GM19238 (cell line): ENCODE measurements at regions not wholly inside any gene's neighbourhood (a gene's known extent, or its start where the extent isn't known, plus 50 kb on each side); places are given as distances from the start of the nearest gene placed in this dataset.

Experiments used
- DNase-seq: peaks from one replicate; pipeline ENCODE4 v3.0.0; 2011; ENCODE audit warnings: low spot score; ENCODE audit not compliant: insufficient read length

DNA sequence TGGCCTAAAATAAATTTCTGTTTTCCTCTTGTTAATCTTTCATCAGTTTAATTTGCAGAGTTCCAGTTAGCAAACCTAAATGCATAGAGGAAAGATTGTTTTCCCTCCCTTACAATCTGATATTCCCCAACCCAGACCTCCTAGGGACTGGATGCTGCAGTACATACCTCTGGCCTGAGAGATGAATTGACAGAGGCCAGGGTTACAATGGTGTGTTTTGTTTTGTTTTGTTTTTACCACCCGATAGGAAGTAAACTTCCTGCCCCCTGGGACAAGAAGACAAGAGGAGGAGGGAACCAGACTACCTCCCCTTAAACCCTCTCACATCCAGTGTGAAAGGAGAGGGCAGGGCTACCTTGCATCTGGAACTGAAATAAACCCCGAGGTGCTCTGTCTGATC lies 319.0 kb downstream of the LRFN2 start:
- no peak for DNase-seq

DNA sequence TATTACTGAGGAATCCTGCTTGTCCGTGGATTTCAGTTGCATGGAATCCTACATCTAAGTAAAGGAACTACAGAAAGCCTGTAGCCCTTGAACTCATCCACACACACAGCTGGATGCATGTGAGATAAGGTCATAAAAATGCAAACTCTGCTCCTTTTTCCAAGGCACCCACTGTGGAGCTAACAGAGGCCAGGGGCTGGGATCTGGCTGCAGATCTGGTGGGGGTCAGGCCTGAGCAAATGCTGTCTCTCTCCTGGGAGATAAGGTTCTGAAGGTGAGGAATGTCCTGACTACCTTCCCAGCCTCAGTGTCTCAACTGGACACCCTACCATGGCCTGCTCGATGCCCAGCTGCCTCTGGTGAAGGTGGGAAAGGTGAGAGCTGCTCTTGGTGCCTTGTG lies 321.5 kb downstream of the LRFN2 start:
- DNase-seq, result no peak

GRCh38 chr6:40263970-40264369 lies 323.2 kb downstream of the LRFN2 start:
- DNase-seq, result no peak

DNA sequence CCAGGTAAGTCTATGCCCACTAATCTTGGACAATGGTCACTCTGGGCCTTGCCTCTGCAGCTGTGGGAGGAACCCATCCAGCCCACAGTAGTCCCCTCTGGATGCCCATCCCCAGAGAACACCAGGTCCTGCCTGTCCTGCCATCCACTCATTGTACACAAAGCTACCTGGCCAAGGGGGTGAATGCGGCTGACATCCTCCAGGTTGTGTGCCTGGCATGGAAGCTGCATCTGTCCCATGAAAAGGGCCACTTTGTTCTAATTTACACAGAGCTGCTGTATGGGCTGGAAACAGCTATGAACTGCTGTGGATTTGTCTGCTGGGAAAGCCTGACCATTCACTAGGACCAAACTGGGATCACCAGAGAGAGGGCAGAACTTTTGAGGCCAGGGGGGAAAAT lies 324.8 kb downstream of the LRFN2 start:
- no peak for DNase-seq

GRCh38 chr6:40258531-40258930 lies 324.3 kb upstream of the MOCS1 start:
- no peak for DNase-seq

DNA sequence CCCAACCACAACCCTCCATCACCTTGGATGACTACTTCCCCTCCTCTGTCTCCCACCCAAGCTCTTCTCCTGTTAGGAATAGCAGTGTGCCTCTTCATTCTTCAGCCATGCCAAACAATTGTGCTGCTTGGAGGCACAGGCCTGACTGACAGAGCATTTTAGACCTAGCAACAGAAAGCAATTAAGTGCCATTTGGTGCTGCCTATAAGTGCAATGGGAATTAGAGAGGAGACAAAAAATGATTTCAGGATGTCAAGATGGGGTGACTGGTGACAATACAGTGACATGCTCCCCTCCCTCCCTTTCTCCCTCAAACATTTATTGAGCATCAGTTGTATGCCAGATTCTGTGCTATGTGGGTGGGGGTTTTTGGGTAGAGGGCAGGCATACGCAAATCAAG lies 322.6 kb upstream of the MOCS1 start:
- no peak for DNase-seq

DNA sequence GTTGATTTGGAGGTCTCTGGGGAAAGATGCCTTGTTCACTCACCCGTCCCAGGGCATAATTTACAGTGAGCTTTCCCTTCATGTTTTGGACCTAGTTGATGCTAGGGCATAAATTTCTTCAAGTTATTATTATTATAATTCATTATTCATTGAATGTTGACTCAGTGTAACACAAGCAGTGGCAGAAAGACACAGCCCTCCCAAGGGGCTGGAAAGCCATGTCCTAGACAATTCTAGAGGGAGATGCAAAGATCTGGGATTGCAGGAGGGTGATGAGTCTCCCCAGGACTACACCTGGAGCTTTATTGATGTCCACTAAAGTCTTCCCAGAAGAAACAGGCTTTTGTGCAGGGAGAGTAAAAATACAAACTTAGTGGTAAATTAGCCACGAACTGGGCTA lies 322.0 kb upstream of the MOCS1 start:
- no peak for DNase-seq

DNA sequence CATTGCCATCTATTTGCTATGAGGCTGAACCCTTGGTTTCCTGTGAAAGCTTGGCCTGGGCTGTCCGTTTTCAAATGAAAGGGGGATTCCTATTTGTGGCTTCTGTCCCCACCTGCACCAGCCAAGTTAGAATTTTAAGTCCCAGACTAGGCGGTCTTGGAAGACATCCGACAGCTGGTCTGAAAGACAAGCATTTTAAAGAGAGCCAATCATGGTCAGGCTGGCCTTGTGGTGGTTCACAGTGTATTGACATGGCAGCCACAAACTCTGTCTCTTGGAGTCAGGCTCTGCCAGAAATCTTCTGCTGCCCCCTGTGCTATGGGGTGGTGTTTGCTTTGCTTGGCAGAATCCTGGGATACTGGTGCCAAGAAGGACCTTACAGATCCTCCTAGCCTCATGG lies 319.2 kb upstream of the MOCS1 start:
- DNase-seq, result no peak

DNA sequence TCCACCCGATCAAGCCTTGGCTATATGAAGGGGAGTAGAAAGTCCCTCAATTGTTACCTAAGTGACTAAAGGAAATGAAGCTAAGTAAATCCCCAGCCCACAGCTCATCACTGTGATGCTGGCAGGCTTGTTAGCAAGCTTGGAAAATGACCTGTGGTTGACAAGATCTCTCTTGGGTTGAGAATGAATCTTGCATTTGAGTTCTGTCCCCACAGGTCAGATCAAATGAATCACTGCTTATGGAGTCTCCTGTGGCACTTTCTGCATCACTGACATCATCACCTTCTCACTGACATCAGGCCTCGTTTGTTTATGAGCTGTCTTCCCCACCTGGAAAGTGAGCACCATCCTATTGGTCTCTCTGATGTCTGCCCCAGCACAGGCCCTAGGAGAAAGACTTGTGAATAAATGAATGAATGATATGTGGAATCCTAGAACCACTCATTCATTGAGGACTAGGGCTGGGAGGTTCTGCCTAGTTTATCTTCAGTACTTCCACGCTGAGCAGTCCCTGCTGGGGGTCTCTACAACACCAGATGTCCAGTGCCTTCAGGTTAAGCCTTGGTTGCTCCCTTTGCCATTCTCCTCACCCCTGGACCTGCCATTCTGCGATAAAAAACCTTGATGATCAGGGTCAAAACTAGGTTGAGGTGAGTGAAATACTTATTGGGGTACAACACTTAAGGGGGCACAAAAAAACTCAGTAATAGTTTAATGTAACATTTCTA lies 318.4 kb upstream of the MOCS1 start:
- no peak for DNase-seq

DNA sequence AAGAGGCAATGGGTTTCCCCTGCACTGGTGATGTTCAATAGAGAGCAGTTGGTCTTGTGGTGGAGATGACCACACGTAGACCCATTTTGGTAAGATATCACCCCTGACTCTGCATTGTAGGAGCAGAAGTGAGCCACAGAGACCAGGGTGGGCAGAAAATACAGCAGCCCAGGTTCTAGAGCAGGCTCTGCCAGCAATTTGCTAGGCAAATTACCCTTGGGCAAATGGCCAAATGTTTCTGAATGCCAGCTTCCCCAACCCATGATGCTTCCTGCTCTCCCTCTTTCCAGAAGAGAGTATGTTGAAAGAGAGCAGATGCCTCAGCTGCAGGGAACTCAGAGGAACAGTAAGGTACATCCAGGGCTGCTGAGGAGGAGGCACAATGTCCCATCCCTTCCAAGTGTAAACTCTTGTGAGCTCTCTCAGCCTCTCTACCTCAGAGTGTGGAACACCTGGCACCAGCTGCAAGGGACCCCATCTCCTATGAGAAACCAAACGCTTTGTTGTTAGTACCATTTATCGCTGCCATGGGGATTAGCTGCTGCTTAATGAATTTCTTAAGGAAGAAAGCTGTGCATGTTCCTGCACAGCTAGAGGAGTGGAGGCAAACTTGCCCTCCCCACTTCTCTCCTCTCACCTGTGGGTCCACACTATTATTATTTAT lies 317.5 kb upstream of the MOCS1 start:
- no peak for DNase-seq

- no peak for DNase-seq
Observed at GRCh38 chr6:40249935-40250334, 315.7 kb upstream of the MOCS1 start.

GRCh38 chr6:40247516-40248115 lies 313.4 kb upstream of the MOCS1 start:
- DNase-seq, result no peak

- no peak for DNase-seq
Observed at GRCh38 chr6:40244699-40245098, 310.4 kb upstream of the MOCS1 start.

GRCh38 chr6:40232698-40233097 lies 298.4 kb upstream of the MOCS1 start:
- no peak for DNase-seq

GRCh38 chr6:40227735-40228134 lies 293.5 kb upstream of the MOCS1 start:
- no peak for DNase-seq

GRCh38 chr6:40222354-40222753 lies 288.1 kb upstream of the MOCS1 start:
- no peak for DNase-seq

DNA sequence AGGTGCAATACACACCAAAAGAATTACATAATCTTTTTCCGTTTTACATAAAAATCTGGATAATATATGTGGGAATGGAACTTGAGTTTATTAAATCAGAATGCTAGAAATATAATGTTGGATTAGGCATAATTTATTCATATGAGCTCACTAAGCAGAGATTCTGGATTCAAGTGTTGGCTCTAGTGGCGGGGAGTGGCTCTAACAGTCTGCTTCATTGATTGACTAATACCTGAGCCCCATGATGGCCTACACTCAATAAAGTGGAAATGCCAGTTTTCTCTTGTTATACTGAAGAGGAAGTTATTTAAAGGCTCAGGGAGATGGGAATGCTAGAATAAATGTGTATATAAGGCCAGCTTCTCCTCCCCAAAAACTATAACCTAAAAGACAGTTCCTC lies 285.5 kb upstream of the MOCS1 start:
- DNase-seq, result no peak

DNA sequence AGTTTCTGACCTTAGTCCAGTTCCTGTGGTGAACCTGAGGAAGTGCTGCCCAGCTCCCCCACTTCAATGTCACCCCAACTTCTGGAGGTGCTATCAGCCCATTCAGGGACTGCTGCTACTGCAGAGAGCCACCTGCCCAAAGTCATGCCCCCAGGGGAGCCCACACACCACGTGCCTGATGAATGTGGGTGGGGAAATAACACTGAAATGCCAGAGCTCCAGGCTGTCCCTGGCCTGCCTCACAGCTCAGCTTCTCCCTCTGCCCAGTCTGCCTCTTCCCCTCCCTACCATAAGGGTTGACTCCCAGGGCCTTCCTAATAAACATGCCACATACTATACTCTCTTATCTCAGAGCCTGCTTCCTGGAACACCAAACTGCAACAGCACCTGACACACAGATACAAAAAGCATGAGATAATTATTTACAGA lies 276.4 kb upstream of the MOCS1 start:
- DNase-seq, result no peak

GRCh38 chr6:40205801-40206200 lies 271.5 kb upstream of the MOCS1 start:
- DNase-seq, result no peak

DNA sequence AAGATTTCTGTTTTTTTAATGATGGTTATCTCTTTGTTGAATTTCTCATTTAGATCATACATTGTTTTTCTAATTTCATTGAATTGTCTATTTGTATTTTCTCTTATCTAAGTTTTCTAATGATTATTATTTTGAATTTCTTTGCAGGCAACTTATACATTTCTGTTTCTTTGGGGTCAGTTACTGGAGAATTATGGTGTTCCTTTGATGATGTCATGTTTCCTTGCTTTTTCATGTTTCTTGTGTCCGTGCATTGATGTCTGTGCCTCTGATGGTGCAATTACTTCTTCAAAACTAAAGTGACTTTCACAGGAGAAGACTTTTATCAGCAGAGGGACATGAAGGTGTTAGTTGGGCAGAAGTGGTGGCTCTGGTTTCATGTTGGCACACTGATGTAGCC lies 270.7 kb upstream of the MOCS1 start:
- DNase-seq, result no peak

DNA sequence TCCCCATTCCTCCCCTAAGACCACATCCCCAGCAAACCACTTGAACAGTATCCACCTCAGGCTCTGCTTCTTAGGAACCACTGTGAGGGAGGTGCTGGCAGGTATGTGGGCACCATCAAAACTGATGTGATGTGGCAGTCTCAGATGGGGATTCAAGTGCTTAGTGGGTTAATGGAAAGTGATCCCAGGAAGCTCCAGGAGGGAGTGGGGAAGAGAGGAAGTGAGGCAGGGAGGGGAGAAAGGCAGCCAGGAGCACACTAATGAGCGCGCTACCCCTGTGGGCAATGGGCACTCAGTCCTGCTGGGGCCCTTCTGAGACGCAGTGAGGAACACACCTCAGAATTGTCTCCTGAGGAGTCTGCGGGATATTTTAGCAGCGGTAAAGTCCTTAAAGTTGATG lies 263.1 kb upstream of the MOCS1 start:
- DNase-seq, result no peak

DNA sequence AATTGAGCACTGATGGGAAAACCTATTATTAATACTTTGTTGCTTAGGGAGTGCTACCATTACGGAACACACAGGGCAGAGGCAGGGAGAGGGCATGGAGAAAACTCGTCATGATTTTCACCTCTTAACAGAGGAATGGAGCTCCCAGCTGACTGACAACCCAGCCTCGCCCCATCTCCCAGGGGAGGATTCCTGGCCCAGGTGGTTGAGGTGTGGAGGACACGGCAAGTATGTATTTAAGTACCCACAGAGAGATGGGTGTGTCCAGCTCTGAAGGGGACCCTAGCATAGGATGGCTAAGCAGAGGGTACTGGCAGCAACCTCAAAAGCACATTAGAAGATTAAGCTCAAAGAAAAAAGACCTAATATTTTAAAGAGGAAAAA lies 261.9 kb upstream of the MOCS1 start:
- DNase-seq, result no peak
